T-cell (primary cell): ENCODE measurements at regions not wholly inside any gene's neighbourhood (a gene's known extent, or its start where the extent isn't known, plus 50 kb on each side); places are given as distances from the start of the nearest gene placed in this dataset.
"Not testable (repeated sequence)": the region's sequence is repeated elsewhere in the genome, so short reads cannot be mapped to it uniquely, and the experiment has no call there.

Experiments
- ATAC-seq, 4 experiments: fragments of 200-7000 bp in 3 of 4; fragments of 150-1000 bp in 1 of 4; cut with Tn5 transposase; replicated peaks in 1 of 4; 1 replicate in 3 of 4; 2 replicates in 1 of 4; pipeline ENCODE4 v1.10.0; 2021; ENCODE audit warnings: moderate library complexity in 3 of 4, mild to moderate bottlenecking in 2 of 4, moderate number of reproducible peaks in 1 of 4
- CTCF ChIA-PET, 2 donors: fragments of 300-600 bp; sonication (Branson Sonifier 250); formaldehyde crosslinking; loops; one replicate each; lab custom pipeline; 2022; ENCODE audit warnings: antibody characterized with exemption in 2 of 2; lab: Charles Lee
- POLR2A ChIA-PET, 2 donors: fragments of 300-600 bp; sonication (Branson Sonifier 250); formaldehyde crosslinking; loops; one replicate each; lab custom pipeline; 2022; ENCODE audit warnings: antibody characterized with exemption in 2 of 2; lab: Charles Lee
- DNase-seq, 35 experiments: peaks; one replicate each; pipeline versions ENCODE4 v3.0.0 to v3.0.0-alpha.2; 2013 to 2023
- H3K27ac ChIP-seq: one replicate; pipeline ENCODE4 v1.5.1; 2013; ENCODE audit warnings: low read length
- H3K27me3 ChIP-seq, 2 experiments: replicated peaks in 1 of 2; 1 replicate in 1 of 2; 2 replicates in 1 of 2; pipeline versions ENCODE4 v1.6.1 to v1.7.0; 2013; ENCODE audit warnings: low read length in 1 of 2, mixed read lengths in 1 of 2; ENCODE audit not compliant: control insufficient read depth in 2 of 2, insufficient read depth in 2 of 2; ENCODE audit errors: extremely low read depth in 1 of 2
- H3K36me3 ChIP-seq, 2 donors: 1 replicate in 1 of 2; 2 replicates in 1 of 2; pipeline versions ENCODE4 v1.6.1 to v1.7.0; 2013; ENCODE audit warnings: low read length in 1 of 2; ENCODE audit not compliant: control insufficient read depth in 2 of 2, insufficient read depth in 1 of 2; ENCODE audit errors: extremely low read depth in 1 of 2
- H3K4me1 ChIP-seq, 2 experiments: 1 replicate in 1 of 2; 2 replicates in 1 of 2; pipeline versions ENCODE4 v1.6.1 to v1.7.0; 2013; ENCODE audit warnings: low read length in 2 of 2, mixed read lengths in 1 of 2; ENCODE audit not compliant: insufficient read depth in 2 of 2, control insufficient read depth in 1 of 2; ENCODE audit errors: extremely low read depth in 1 of 2
- H3K4me3 ChIP-seq, 2 donors: 1 replicate in 1 of 2; 2 replicates in 1 of 2; pipeline versions ENCODE4 v1.5.1 to v1.7.0; 2013; ENCODE audit warnings: mild to moderate bottlenecking in 2 of 2, low read length in 1 of 2, moderate library complexity in 1 of 2; ENCODE audit not compliant: control insufficient read depth in 1 of 2; ENCODE audit errors: extremely low read depth in 1 of 2
- H3K9me3 ChIP-seq: 2 replicates; pipeline ENCODE4 v1.7.0; 2013
- H3K27ac Mint-ChIP-seq, 2 donors: one replicate each; pipeline ENCODE4 v1.8.0; 2020 to 2021; ENCODE audit warnings: mild to moderate bottlenecking in 2 of 2, mixed read lengths in 2 of 2
- H3K27me3 Mint-ChIP-seq, 2 donors: one replicate each; pipeline ENCODE4 v1.8.0; 2021 to 2022; ENCODE audit warnings: mixed read lengths in 2 of 2
- H3K36me3 Mint-ChIP-seq: one replicate; pipeline ENCODE4 v1.8.0; 2021; ENCODE audit warnings: mixed read lengths
- H3K4me1 Mint-ChIP-seq, 3 donors: one replicate each; pipeline ENCODE4 v1.8.0; 2020 to 2022; ENCODE audit warnings: mixed read lengths in 3 of 3, mild to moderate bottlenecking in 1 of 3
- H3K4me3 Mint-ChIP-seq, 3 donors: one replicate each; pipeline ENCODE4 v1.8.0; 2020 to 2022; ENCODE audit warnings: mild to moderate bottlenecking in 3 of 3, mixed read lengths in 3 of 3, moderate library complexity in 3 of 3
- H3K9me3 Mint-ChIP-seq, 3 donors: one replicate each; pipeline ENCODE4 v1.8.0; 2020 to 2022; ENCODE audit warnings: mixed read lengths in 3 of 3
- WGBS: methylation state at CpG from one replicate; pipeline ENCODE4 v1.1.5; 2013; ENCODE audit warnings: missing lambda C conversion rate; ENCODE audit not compliant: insufficient coverage; 5-methylcytosine and 5-hydroxymethylcytosine counted together

GRCh38 chr15:62412686-62413085 is 247.6 kb upstream of the C2CD4B start:
- H3K9me3 ChIP-seq: no peaks in the 10 kb centered on the region
- 66% methylated on average over 5 of the region's 5 CpGs for WGBS
- no peak for DNase-seq
- Mint-ChIP-seq H3K4me3 (no peak overlapping the region), H3K9me3 (no peaks in the 10 kb centered on the region), H3K27ac (no peak overlapping the region), H3K36me3 (no peaks in the 10 kb centered on the region), H3K27me3 (peaks cover 22 to 32% of the 10 kb centered on the region in 2 donors), H3K4me1 (no peaks in the 10 kb centered on the region)
- H3K27ac ChIP-seq: no peak overlapping the region
- POLR2A ChIA-PET: no interaction called here
- peaks cover 0 to 10% of the 10 kb centered on the region in 2 experiments for H3K27me3 ChIP-seq
- CTCF ChIA-PET: no interaction called here
- no peaks in the 10 kb centered on the region for H3K4me1 ChIP-seq
- ATAC-seq: no peak
- H3K36me3 ChIP-seq: no peaks in the 10 kb centered on the region
- no peak overlapping the region for H3K4me3 ChIP-seq

GRCh38 chr15:62413153-62413552 is 248.1 kb upstream of the C2CD4B start:
- H3K36me3 ChIP-seq: no peaks in the 10 kb centered on the region
- Mint-ChIP-seq H3K27me3 (peaks cover 22 to 32% of the 10 kb centered on the region in 2 donors), H3K4me1 (no peaks in the 10 kb centered on the region), H3K36me3 (no peaks in the 10 kb centered on the region), H3K9me3 (no peaks in the 10 kb centered on the region), H3K27ac (no peak overlapping the region), H3K4me3 (no peak overlapping the region)
- no peaks in the 10 kb centered on the region for H3K9me3 ChIP-seq
- ATAC-seq (no peak), DNase-seq (no peak)
- ChIA-PET POLR2A (no interaction called here), CTCF (no interaction called here)
- no peak overlapping the region for H3K4me3 ChIP-seq
- H3K27me3 ChIP-seq: peaks cover 0 to 12% of the 10 kb centered on the region in 2 experiments
- no peaks in the 10 kb centered on the region for H3K4me1 ChIP-seq
- no peak overlapping the region for H3K27ac ChIP-seq
- 93% methylated on average over 5 of the region's 5 CpGs for WGBS

DNA sequence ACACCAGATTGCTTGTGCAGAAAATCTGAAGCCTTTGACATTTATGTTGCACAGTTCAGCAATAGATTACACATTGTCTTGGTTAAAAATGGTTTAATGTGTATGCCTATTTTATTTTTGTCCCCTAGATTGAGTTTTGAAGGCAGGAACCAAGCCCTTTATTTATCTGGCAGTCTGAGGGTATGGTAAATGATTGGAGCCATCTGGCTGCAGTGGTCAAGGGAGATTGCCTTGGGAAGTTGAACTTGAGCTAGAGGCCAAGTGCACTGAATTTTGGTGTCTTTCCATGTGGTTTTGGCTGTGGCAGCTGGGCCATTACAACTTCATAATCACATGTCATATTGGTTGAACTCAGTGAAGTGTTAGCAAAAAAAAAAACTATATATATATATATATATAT is 248.7 kb upstream of the C2CD4B start:
- no peak overlapping the region for H3K27ac ChIP-seq
- H3K36me3 Mint-ChIP-seq: no peaks in the 10 kb centered on the region
- no peaks in the 10 kb centered on the region for H3K9me3 ChIP-seq
- H3K27me3 ChIP-seq: peaks cover 0 to 12% of the 10 kb centered on the region in 2 experiments
- ChIA-PET CTCF (no interaction called here), POLR2A (no interaction called here)
- no peaks in the 10 kb centered on the region for H3K4me1 Mint-ChIP-seq
- H3K4me3 Mint-ChIP-seq: no peak overlapping the region
- DNase-seq (no peak), ATAC-seq (no peak)
- H3K27me3 Mint-ChIP-seq: peaks cover 22 to 32% of the 10 kb centered on the region in 2 donors
- H3K36me3 ChIP-seq: no peaks in the 10 kb centered on the region
- H3K4me1 ChIP-seq: no peaks in the 10 kb centered on the region
- H3K27ac Mint-ChIP-seq: no peak overlapping the region
- H3K9me3 Mint-ChIP-seq: no peaks in the 10 kb centered on the region
- H3K4me3 ChIP-seq: no peak overlapping the region

- 46% methylated on average over 2 of the region's 7 CpGs for WGBS
- H3K27me3 Mint-ChIP-seq: peaks cover 20 to 30% of the 10 kb centered on the region in 2 donors
- Histone ChIP-seq H3K27ac (no peak overlapping the region), H3K4me3 (no peak overlapping the region), H3K9me3 (no peaks in the 10 kb centered on the region), H3K36me3 (no peaks in the 10 kb centered on the region), H3K4me1 (no peaks in the 10 kb centered on the region), H3K27me3 (peaks cover 0 to 12% of the 10 kb centered on the region in 2 experiments)
- POLR2A ChIA-PET: no interaction called here
- no peak for DNase-seq
- H3K9me3 Mint-ChIP-seq: no peaks in the 10 kb centered on the region
- H3K36me3 Mint-ChIP-seq: no peaks in the 10 kb centered on the region
- H3K4me3 Mint-ChIP-seq: no peak overlapping the region
- CTCF ChIA-PET: no interaction called here
- ATAC-seq: no peak
- no peak overlapping the region for H3K27ac Mint-ChIP-seq
- H3K4me1 Mint-ChIP-seq: no peaks in the 10 kb centered on the region
Measured at GRCh38 chr15:62415498-62415897, 250.4 kb upstream of the C2CD4B start.

- POLR2A ChIA-PET: no interaction called here
- no peak overlapping the region for H3K4me3 ChIP-seq
- H3K4me1 Mint-ChIP-seq: no peaks in the 10 kb centered on the region
- H3K36me3 ChIP-seq: no peaks in the 10 kb centered on the region
- ATAC-seq: no peak
- no peaks in the 10 kb centered on the region for H3K9me3 ChIP-seq
- CTCF ChIA-PET: no interaction called here
- no peak overlapping the region for H3K4me3 Mint-ChIP-seq
- H3K36me3 Mint-ChIP-seq: no peaks in the 10 kb centered on the region
- DNase-seq: no peak
- H3K27me3 ChIP-seq: peaks cover 0 to 12% of the 10 kb centered on the region in 2 experiments
- H3K27ac Mint-ChIP-seq: no peak overlapping the region
- WGBS: no CpG with 5 or more reads among the region's 3 CpGs
- H3K27ac ChIP-seq: no peak overlapping the region
- H3K4me1 ChIP-seq: no peaks in the 10 kb centered on the region
- peaks cover 14 to 20% of the 10 kb centered on the region in 2 donors for H3K27me3 Mint-ChIP-seq
- H3K9me3 Mint-ChIP-seq: peaks cover 0 to 5% (median 0%) of the 10 kb centered on the region in 3 donors
Measured at GRCh38 chr15:62416526-62416925, 251.4 kb upstream of the C2CD4B start.

DNA sequence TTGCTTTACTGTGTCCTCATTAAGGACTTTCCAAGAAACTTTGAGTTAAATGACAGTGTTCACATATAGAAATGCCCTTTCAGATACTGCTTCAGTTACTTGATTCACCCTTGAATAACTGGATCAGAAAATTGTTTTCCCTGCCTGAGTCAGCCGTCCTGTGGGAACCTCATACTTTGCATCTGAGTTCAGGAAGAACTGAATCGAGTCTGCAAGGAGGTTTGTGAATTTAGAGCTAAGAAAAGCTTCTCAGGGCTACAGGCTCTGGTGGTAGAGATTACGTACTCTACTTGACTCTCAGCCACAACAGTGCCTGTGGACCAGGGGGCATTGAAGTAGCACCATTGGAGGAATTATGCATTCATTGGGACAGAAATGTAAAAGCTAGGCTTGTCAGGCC is 252.4 kb upstream of the C2CD4B start:
- H3K27me3 ChIP-seq: peaks cover 0 to 12% of the 10 kb centered on the region in 2 experiments
- no peaks in the 10 kb centered on the region for H3K4me1 ChIP-seq
- no peak overlapping the region for H3K4me3 ChIP-seq
- H3K9me3 Mint-ChIP-seq: peaks cover 0 to 5% (median 0%) of the 10 kb centered on the region in 3 donors
- H3K27ac ChIP-seq: no peak overlapping the region
- no peaks in the 10 kb centered on the region for H3K9me3 ChIP-seq
- DNase-seq (no peak), ATAC-seq (no peak)
- ChIA-PET CTCF (no interaction called here), POLR2A (no interaction called here)
- H3K4me3 Mint-ChIP-seq: no peak overlapping the region
- no peak overlapping the region for H3K27ac Mint-ChIP-seq
- peaks cover 11 to 15% of the 10 kb centered on the region in 2 donors for H3K27me3 Mint-ChIP-seq
- H3K4me1 Mint-ChIP-seq: no peaks in the 10 kb centered on the region
- no peaks in the 10 kb centered on the region for H3K36me3 ChIP-seq
- H3K36me3 Mint-ChIP-seq: no peaks in the 10 kb centered on the region
- 64% methylated on average over 2 of the region's 3 CpGs for WGBS

- H3K27ac ChIP-seq, H3K36me3 Mint-ChIP-seq, H3K4me3 ChIP-seq, H3K9me3 Mint-ChIP-seq, H3K4me1 Mint-ChIP-seq, POLR2A ChIA-PET, ATAC-seq, H3K4me1 ChIP-seq, DNase-seq, H3K9me3 ChIP-seq, H3K36me3 ChIP-seq, H3K4me3 Mint-ChIP-seq, CTCF ChIA-PET, H3K27ac Mint-ChIP-seq: not testable (repeated sequence)
- H3K27me3 ChIP-seq: peaks cover 0 to 12% of the 10 kb centered on the region in 2 experiments
- 90% methylated on average over 2 of the region's 3 CpGs for WGBS
- H3K27me3 Mint-ChIP-seq: peaks cover 8 to 11% of the 10 kb centered on the region in 2 donors
Measured at GRCh38 chr15:62418496-62418895, 253.4 kb upstream of the C2CD4B start.
